KBM-7 (cell line): ENCODE measurements at regions not wholly inside any gene's neighbourhood (a gene's known extent, or its start where the extent isn't known, plus 50 kb on each side); places are given as distances from the start of the nearest gene placed in this dataset.

Experiments
- DNase-seq: peaks from one replicate; pipeline ENCODE4 v3.0.0-alpha.2; 2015
- in situ Hi-C: fragments of 300-500 bp; cut with MboI; formaldehyde crosslinking; loops from 2 replicates; pipeline ENCODE4 v1.14.3; 2020; ENCODE audit warnings: low sequenced_read_pairs, low pct_unique_long_range_greater_than_20kb, mixed read lengths

- in situ Hi-C loops: no loop called here
- no peak for DNase-seq
These were observed 73.9 kb downstream of the LSM3 start for GRCh38 chr3:14252321-14253021.

GRCh38 chr3:14253022-14253706 is 74.5 kb downstream of the LSM3 start:
- in situ Hi-C loops: no loop called here
- DNase-seq: no peak

GRCh38 chr3:14253707-14254382 is 75.2 kb downstream of the LSM3 start:
- no peak for DNase-seq
- in situ Hi-C loops: no loop called here

GRCh38 chr3:14254812-14255702 is 76.4 kb downstream of the LSM3 start:
- in situ Hi-C loops: no loop called here
- DNase-seq: no peak

GRCh38 chr3:14256046-14256445 is 77.4 kb downstream of the LSM3 start:
- in situ Hi-C loops: no loop called here
- DNase-seq: no peak

GRCh38 chr3:14256561-14257342 is 78.1 kb downstream of the LSM3 start:
- in situ Hi-C loops: no loop called here
- DNase-seq: no peak

- no peak for DNase-seq
- in situ Hi-C loops: no loop called here
These were observed 80.6 kb downstream of the LSM3 start for GRCh38 chr3:14258906-14259904.

- in situ Hi-C loops: loop anchor here (10.0 kb wide), 1 partner anchor 204 kb away; no protein-coding TSS in a partner anchor
- no peak for DNase-seq
These were observed 81.8 kb downstream of the LSM3 start for GRCh38 chr3:14260463-14260862.

GRCh38 chr3:14261229-14261628 is 82.6 kb downstream of the LSM3 start:
- in situ Hi-C loops: loop anchor here (10.0 kb wide), 1 partner anchor 204 kb away; no protein-coding TSS in a partner anchor
- peak; percentile 73 for DNase-seq

DNA sequence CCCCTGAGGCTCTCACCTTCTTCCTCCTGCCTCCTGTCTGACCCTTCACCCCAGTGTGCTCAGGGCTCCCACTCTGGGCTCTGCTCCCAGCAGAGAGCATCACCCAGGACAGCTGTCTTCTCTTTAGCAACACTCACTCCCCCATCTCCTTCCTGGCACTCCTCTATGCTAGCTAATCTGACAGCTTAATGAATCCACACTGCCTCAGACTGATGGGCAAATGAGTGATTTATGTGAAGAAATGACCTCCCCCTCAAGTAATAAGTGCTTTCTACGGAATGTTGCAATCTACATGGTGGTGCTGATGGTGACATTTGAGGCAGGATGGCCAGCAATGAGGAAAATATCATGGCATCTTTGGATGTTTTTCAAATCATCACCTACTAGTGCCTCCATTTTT is 83.6 kb downstream of the LSM3 start:
- in situ Hi-C loops: loop anchor here (10.0 kb wide), 1 partner anchor 203 kb away; no protein-coding TSS in a partner anchor
- DNase-seq: no peak

DNA sequence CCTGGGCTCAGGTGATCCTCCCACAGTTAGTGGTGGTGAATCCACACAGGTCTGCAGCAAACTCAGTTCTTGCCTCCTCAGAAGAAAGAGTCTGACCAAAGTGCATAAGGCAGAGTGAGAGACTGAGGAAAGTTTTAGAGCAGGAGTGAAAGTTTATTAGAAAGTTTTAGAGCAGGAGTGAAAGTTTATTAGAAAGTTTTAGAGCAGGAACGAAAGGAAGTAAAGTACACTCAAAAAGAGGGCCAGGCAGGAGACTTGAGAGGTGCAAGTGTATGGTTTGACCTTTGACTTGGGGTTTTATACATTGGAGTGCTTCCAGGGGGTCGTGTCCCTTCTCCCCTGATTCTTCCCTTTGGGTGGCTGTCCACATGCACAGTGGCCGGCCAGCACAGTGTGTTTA is 84.2 kb downstream of the LSM3 start:
- no peak for DNase-seq
- in situ Hi-C loops: loop anchor here (10.0 kb wide), 1 partner anchor 202 kb away; no protein-coding TSS in a partner anchor

GRCh38 chr3:14263317-14264005 is 84.8 kb downstream of the LSM3 start:
- in situ Hi-C loops: loop anchor here (10.0 kb wide), 1 partner anchor 201 kb away; no protein-coding TSS in a partner anchor
- no peak for DNase-seq

GRCh38 chr3:14265246-14265962 is 86.8 kb downstream of the LSM3 start:
- in situ Hi-C loops: loop anchor here (10.0 kb wide), 1 partner anchor 199 kb away; no protein-coding TSS in a partner anchor
- DNase-seq: no peak

DNA sequence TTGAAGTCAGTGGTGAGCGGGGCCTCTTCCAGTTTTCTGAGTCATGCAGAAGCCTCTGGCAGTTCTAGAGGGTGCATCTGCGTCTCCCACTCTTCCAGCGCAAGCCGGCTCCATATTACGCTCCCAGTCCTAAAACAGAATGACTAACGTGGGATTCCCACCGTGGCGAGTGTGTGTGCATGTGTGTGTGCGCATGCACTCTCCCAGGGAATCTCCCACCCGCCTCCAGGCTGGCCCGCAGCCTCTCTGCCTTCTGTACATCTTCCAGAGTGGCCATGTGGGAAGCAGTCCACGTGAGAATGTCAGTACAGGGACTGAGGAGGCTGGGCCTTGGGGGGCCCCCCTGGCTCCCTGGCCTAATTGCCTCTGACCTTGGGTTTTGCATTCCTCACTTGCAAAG is 87.7 kb downstream of the LSM3 start:
- in situ Hi-C loops: loop anchor here (10.0 kb wide), 1 partner anchor 198 kb away; no protein-coding TSS in a partner anchor
- no peak for DNase-seq

- no peak for DNase-seq
- in situ Hi-C loops: loop anchor here (10.0 kb wide), 1 partner anchor 197 kb away; no protein-coding TSS in a partner anchor
These were observed 89.4 kb downstream of the LSM3 start for GRCh38 chr3:14267976-14268375.

- in situ Hi-C loops: loop anchor here (10.0 kb wide), 1 partner anchor 196 kb away; no protein-coding TSS in a partner anchor
- DNase-seq: no peak
These were observed 90.3 kb downstream of the LSM3 start for GRCh38 chr3:14268897-14269296.
